Fibroblast of mammary gland (primary cell): ENCODE measurements at regions not wholly inside any gene's neighbourhood (a gene's known extent, or its start where the extent isn't known, plus 50 kb on each side); places are given as distances from the start of the nearest gene placed in this dataset.

ENCODE experiments used
- DNase-seq: peaks from one replicate; pipeline ENCODE4 v3.0.0-alpha.2; 2010; ENCODE audit warnings: low read depth
- H3K4me3 ChIP-seq: 2 replicates; pipeline ENCODE4 v1.5.1; 2011; ENCODE audit warnings: low read depth, mild to moderate bottlenecking, low read length, moderate library complexity; ENCODE audit not compliant: control insufficient read depth
- CTCF ChIP-seq: conservative IDR thresholded peaks from 2 replicates; pipeline ENCODE4 v1.5.1; 2011; ENCODE audit warnings: low read depth, low read length, inconsistent platforms; ENCODE audit not compliant: control insufficient read depth, insufficient read depth

DNA sequence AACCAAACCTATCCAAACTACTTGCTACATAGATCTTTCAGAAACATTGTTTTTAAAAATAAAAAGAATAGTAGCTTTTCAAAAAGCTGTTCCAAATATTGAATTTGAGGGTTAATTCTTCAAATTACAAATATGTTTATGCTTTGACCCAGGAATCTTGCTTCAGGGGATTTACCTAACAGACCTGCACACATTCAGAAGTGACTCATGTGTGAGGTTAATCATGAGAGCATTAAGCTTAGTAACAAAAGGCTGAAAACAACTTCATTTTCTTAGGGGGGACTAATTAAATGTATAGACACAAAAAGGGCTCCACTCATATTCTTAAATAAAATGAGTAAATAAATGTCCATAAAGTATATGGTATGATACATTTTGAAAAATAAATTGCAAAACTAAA lies 672.4 kb upstream of the FLRT2 start:
- TF ChIP-seq CTCF: no peak
- no peak overlapping the region for H3K4me3 ChIP-seq
- no peak for DNase-seq

DNA sequence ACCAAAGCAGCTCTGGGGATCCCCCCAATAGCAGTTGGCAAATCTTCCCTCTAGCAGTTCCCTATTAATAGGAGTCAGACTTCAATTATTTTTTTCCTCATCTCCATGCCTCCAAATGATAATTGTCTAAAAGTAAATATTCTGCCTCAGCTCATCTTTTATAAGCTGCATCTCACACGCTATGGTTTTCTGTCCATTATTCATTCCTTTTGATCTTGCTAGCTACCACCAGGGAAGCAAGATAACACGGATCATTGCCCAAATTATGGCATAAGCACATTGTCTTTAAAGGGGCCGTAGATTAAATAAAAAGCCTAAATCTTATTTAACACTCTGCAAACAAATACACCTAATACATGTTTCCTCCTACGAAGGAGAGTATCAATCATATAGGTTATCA lies 670.8 kb upstream of the FLRT2 start:
- DNase-seq: no peak
- no peak for TF ChIP-seq CTCF
- no peak overlapping the region for H3K4me3 ChIP-seq

GRCh38 chr14:84864548-84865271 lies 665.2 kb upstream of the FLRT2 start:
- no peak for TF ChIP-seq CTCF
- no peak for DNase-seq
- H3K4me3 ChIP-seq: no peak overlapping the region

GRCh38 chr14:84871734-84872133 lies 658.2 kb upstream of the FLRT2 start:
- no peak for TF ChIP-seq CTCF

GRCh38 chr14:84874436-84874835 lies 655.5 kb upstream of the FLRT2 start:
- TF ChIP-seq CTCF: no peak
- DNase-seq: no peak

More at GRCh38 chr14:84871734-84872133, 658.2 kb upstream of the FLRT2 start:
- DNase-seq: no peak
- H3K4me3 ChIP-seq: no peak overlapping the region

DNA sequence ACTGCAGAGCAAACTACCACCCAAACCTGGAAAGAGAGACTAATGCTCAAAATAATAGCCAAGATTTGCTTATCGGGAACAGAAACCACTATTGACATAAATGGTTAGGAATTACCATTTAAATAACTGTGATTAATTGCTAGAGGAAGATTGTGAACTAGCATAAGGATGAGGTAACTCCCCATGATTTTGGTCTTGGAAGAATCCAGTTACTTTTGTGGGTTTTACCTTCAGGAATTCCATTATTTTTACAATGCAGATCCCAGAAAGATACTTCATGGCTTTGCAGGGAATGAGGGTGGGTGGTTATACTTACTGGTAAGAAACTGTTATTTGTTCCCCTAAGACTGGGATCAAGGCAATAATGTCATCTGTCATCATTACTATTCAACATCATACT lies 652.9 kb upstream of the FLRT2 start:
- no peak for TF ChIP-seq CTCF
- H3K4me3 ChIP-seq: no peak overlapping the region
- no peak for DNase-seq

More at GRCh38 chr14:84874436-84874835, 655.5 kb upstream of the FLRT2 start:
- H3K4me3 ChIP-seq: no peak overlapping the region

GRCh38 chr14:84882830-84883229 lies 647.1 kb upstream of the FLRT2 start:
- DNase-seq: no peak
- no peak for TF ChIP-seq CTCF
- no peak overlapping the region for H3K4me3 ChIP-seq
